Ishikawa (cell line): ENCODE measurements at regions not wholly inside any gene's neighbourhood (a gene's known extent, or its start where the extent isn't known, plus 50 kb on each side); places are given as distances from the start of the nearest gene placed in this dataset.

ENCODE experiments used
- CEBPB ChIP-seq: IDR thresholded peaks from 2 replicates; pipeline ENCODE4 v1.6.1; 2012
- CREB1 ChIP-seq: IDR thresholded peaks from 2 replicates; pipeline ENCODE4 v1.6.1; 2012; ENCODE audit warnings: low read depth
- EGR1 ChIP-seq: IDR thresholded peaks from 2 replicates; pipeline ENCODE4 v1.6.1; 2012
- EP300 ChIP-seq: IDR thresholded peaks from 2 replicates; pipeline ENCODE4 v1.6.1; 2012; ENCODE audit warnings: borderline replicate concordance
- FOXM1 ChIP-seq: IDR thresholded peaks from 2 replicates; pipeline ENCODE4 v1.6.1; 2012; ENCODE audit warnings: low read depth, borderline replicate concordance
- MAX ChIP-seq: IDR thresholded peaks from 2 replicates; pipeline ENCODE4 v1.6.1; 2012
- NFIC ChIP-seq: IDR thresholded peaks from 2 replicates; pipeline ENCODE4 v1.6.1; 2012
- RAD21 ChIP-seq: IDR thresholded peaks from 2 replicates; pipeline ENCODE4 v1.6.1; 2012; ENCODE audit warnings: low read depth
- REST ChIP-seq: IDR thresholded peaks from 2 replicates; pipeline ENCODE4 v1.6.1; 2012; ENCODE audit warnings: low read depth, mild to moderate bottlenecking
- TAF1 ChIP-seq: IDR thresholded peaks from 2 replicates; pipeline ENCODE4 v1.6.1; 2012; ENCODE audit warnings: low read depth, mild to moderate bottlenecking
- TCF12 ChIP-seq: IDR thresholded peaks from 2 replicates; pipeline ENCODE4 v1.6.1; 2012; ENCODE audit warnings: low read depth
- TEAD4 ChIP-seq: IDR thresholded peaks from 2 replicates; pipeline ENCODE4 v1.6.1; 2012
- USF1 ChIP-seq: IDR thresholded peaks from 2 replicates; pipeline ENCODE4 v1.6.1; 2012
- YY1 ChIP-seq: IDR thresholded peaks from 2 replicates; pipeline ENCODE4 v1.6.1; 2012; ENCODE audit warnings: low read depth
- ZBTB7A ChIP-seq: IDR thresholded peaks from 2 replicates; pipeline ENCODE4 v1.6.1; 2012; ENCODE audit warnings: low read depth

- TF ChIP-seq USF1 (no peak), MAX (no peak), YY1 (no peak), REST (no peak), RAD21 (no peak), EGR1 (no peak)
Measured at GRCh38 chr4:84434344-84434743, 64.7 kb downstream of the NKX6-1 start.

GRCh38 chr4:84433633-84434222, 65.4 kb downstream of the NKX6-1 start:
- TF ChIP-seq TAF1 (no peak), EGR1 (no peak), ZBTB7A (no peak), FOXM1 (no peak), CREB1 (no peak), EP300 (no peak), TCF12 (no peak), TEAD4 (no peak), YY1 (no peak), RAD21 (no peak), REST (no peak), MAX (no peak), CEBPB (no peak), USF1 (no peak), NFIC (no peak)

GRCh38 chr4:84432713-84433112, 66.4 kb downstream of the NKX6-1 start:
- no peak for TF ChIP-seq TAF1
- no peak for TF ChIP-seq TEAD4
- no peak for TF ChIP-seq USF1
- TF ChIP-seq YY1 = no peak
- no peak for TF ChIP-seq RAD21
- TF ChIP-seq MAX = no peak
- TF ChIP-seq EP300 = no peak
- no peak for TF ChIP-seq TCF12
- no peak for TF ChIP-seq ZBTB7A
- no peak for TF ChIP-seq CREB1
- no peak for TF ChIP-seq NFIC
- no peak for TF ChIP-seq EGR1
- TF ChIP-seq REST = no peak
- TF ChIP-seq FOXM1 = no peak
- no peak for TF ChIP-seq CEBPB

GRCh38 chr4:84420608-84421007, 78.5 kb downstream of the NKX6-1 start:
- TF ChIP-seq FOXM1 = no peak
- TF ChIP-seq CREB1 = no peak
- TF ChIP-seq USF1 = no peak
- TF ChIP-seq CEBPB = no peak
- no peak for TF ChIP-seq EGR1
- TF ChIP-seq TEAD4 = no peak
- TF ChIP-seq ZBTB7A = no peak
